ENCODE measurements at regions not wholly inside any gene's neighbourhood (a gene's known extent, or its start where the extent isn't known, plus 50 kb on each side); places are given as distances from the start of the nearest gene placed in this dataset.

GRCh38 chrX:41031256-41031967 is 53.8 kb upstream of the USP9X start:
- no peak for TF ChIP-seq CTCF (IDR thresholded peaks at IDR 0.05)
- no peak for TF ChIP-seq POLR2A (IDR thresholded peaks at IDR 0.05)
- TF ChIP-seq POLR2AphosphoS5 (IDR thresholded peaks at IDR 0.05): no peak

Data from gastroesophageal sphincter (tissue), 3 donors.